ENCODE measurements at regions not wholly inside any gene's neighbourhood (a gene's known extent, or its start where the extent isn't known, plus 50 kb on each side); places are given as distances from the start of the nearest gene placed in this dataset.

GRCh38 chr17:73962308-73962707 lies 241.2 kb upstream of the RPL38 start:
- TF ChIP-seq CTCF (IDR thresholded peaks at IDR 0.05; ENCODE audit: low read length), result no peak
- TF ChIP-seq EZH2 (optimal IDR thresholded peaks at IDR 0.05; ENCODE audit: low read depth, low read length), result no peak

Measured in MM.1S (cell line).